Liver (tissue), 3 donors: ENCODE measurements at regions not wholly inside any gene's neighbourhood (a gene's known extent, or its start where the extent isn't known, plus 50 kb on each side); places are given as distances from the start of the nearest gene placed in this dataset.

Experiments
- ATF3 ChIP-seq: IDR thresholded peaks from 2 replicates; pipeline ENCODE4 v1.6.1; 2016; ENCODE audit warnings: antibody characterized with exemption
- CTCF ChIP-seq: fragments of 150-350 bp; IDR thresholded peaks from 2 replicates; pipeline ENCODE4 v1.5.1; 2017; ENCODE audit warnings: improper control_type of control experiment, low read depth, low read length; ENCODE audit not compliant: missing input control
- EGR1 ChIP-seq, 2 donors: IDR thresholded peaks; 2 replicates each; pipeline ENCODE4 v1.6.1; 2016 to 2018; ENCODE audit warnings: antibody characterized with exemption in 2 of 2, low read depth in 2 of 2
- GABPA ChIP-seq, 2 donors: IDR thresholded peaks in 1 of 2; conservative IDR thresholded peaks in 1 of 2; 2 replicates each; pipeline ENCODE4 v1.6.1; 2016; ENCODE audit warnings: antibody characterized with exemption in 2 of 2, mild to moderate bottlenecking in 1 of 2, moderate library complexity in 1 of 2
- JUND ChIP-seq, 2 donors: IDR thresholded peaks; 2 replicates each; pipeline ENCODE4 v1.6.1; 2016; ENCODE audit warnings: antibody characterized with exemption in 2 of 2
- MAX ChIP-seq: IDR thresholded peaks from 2 replicates; pipeline ENCODE4 v1.6.1; 2016; ENCODE audit warnings: antibody characterized with exemption
- RAD21 ChIP-seq, 2 donors: IDR thresholded peaks; 2 replicates each; pipeline ENCODE4 v1.6.1; 2016; ENCODE audit warnings: antibody characterized with exemption in 2 of 2, mild to moderate bottlenecking in 2 of 2
- REST ChIP-seq: IDR thresholded peaks from 2 replicates; pipeline ENCODE4 v1.6.1; 2016; ENCODE audit warnings: antibody characterized with exemption, mild to moderate bottlenecking
- RXRA ChIP-seq, 2 donors: IDR thresholded peaks; 2 replicates each; pipeline ENCODE4 v1.6.1; 2017 to 2018; ENCODE audit warnings: antibody characterized with exemption in 2 of 2, mild to moderate bottlenecking in 1 of 2
- SP1 ChIP-seq: IDR thresholded peaks from 2 replicates; pipeline ENCODE4 v1.6.1; 2018; ENCODE audit warnings: antibody characterized with exemption, mild to moderate bottlenecking
- TAF1 ChIP-seq: conservative IDR thresholded peaks from 2 replicates; pipeline ENCODE4 v1.6.1; 2016; ENCODE audit warnings: antibody characterized with exemption, mild to moderate bottlenecking
- YY1 ChIP-seq: IDR thresholded peaks from 2 replicates; pipeline ENCODE4 v1.6.1; 2016; ENCODE audit warnings: antibody characterized with exemption, mild to moderate bottlenecking
- ZBTB33 ChIP-seq: IDR thresholded peaks from 2 replicates; pipeline ENCODE4 v1.6.1; 2016; ENCODE audit warnings: antibody characterized with exemption
- donor health status: healthy.
- donor health status: healthy.

GRCh38 chr3:82672966-82673365 is 911.5 kb upstream of the GBE1 start:
- no peak for TF ChIP-seq ATF3
- no peak for TF ChIP-seq CTCF
- TF ChIP-seq REST, result no peak
- no peak for TF ChIP-seq RAD21 (IDR thresholded peaks at IDR 0.05)
- no peak for TF ChIP-seq SP1
- TF ChIP-seq YY1, result no peak
- no peak for TF ChIP-seq EGR1 (IDR thresholded peaks at IDR 0.05; ENCODE audit: low read depth in 2 of 2)
- TF ChIP-seq TAF1, result no peak
- no peak for TF ChIP-seq RXRA (IDR thresholded peaks at IDR 0.05)
- TF ChIP-seq MAX, result no peak
- TF ChIP-seq ZBTB33, result no peak
- TF ChIP-seq JUND (IDR thresholded peaks at IDR 0.05), result no peak
- no peak for TF ChIP-seq GABPA (IDR thresholded peaks at IDR 0.05 in 1 of 2, conservative IDR thresholded peaks at IDR 0.05 in 1 of 2)
